Endothelial cell (in vitro differentiated cells): ENCODE measurements at regions not wholly inside any gene's neighbourhood (a gene's known extent, or its start where the extent isn't known, plus 50 kb on each side); places are given as distances from the start of the nearest gene placed in this dataset.

Experiments used
- DNase-seq: peaks from one replicate; pipeline ENCODE4 v3.0.0; 2021; ENCODE audit warnings: low spot score
- H3K27ac Mint-ChIP-seq: one replicate; pipeline ENCODE4 v1.8.0; 2021; ENCODE audit warnings: mixed read lengths, inconsistent platforms; ENCODE audit not compliant: unreplicated experiment
- H3K27me3 Mint-ChIP-seq: one replicate; pipeline ENCODE4 v1.8.0; 2021; ENCODE audit warnings: mild to moderate bottlenecking, moderate library complexity, mixed read lengths, inconsistent platforms; ENCODE audit not compliant: unreplicated experiment
- H3K36me3 Mint-ChIP-seq: one replicate; pipeline ENCODE4 v1.8.0; 2021; ENCODE audit warnings: mild to moderate bottlenecking, low read depth, mixed read lengths, inconsistent platforms; ENCODE audit not compliant: unreplicated experiment
- H3K4me1 Mint-ChIP-seq: one replicate; pipeline ENCODE4 v1.8.0; 2021; ENCODE audit warnings: mild to moderate bottlenecking, mixed read lengths, inconsistent platforms; ENCODE audit not compliant: unreplicated experiment
- H3K4me3 Mint-ChIP-seq: one replicate; pipeline ENCODE4 v1.8.0; 2021; ENCODE audit warnings: mild to moderate bottlenecking, mixed read lengths, inconsistent platforms; ENCODE audit not compliant: unreplicated experiment
- H3K9me3 Mint-ChIP-seq: one replicate; pipeline ENCODE4 v1.8.0; 2021; ENCODE audit warnings: mixed read lengths, inconsistent platforms; ENCODE audit not compliant: unreplicated experiment
- CTCF ChIP-seq: fragments of 200-600 bp; sonication (generic); IDR thresholded peaks from one replicate; pipeline ENCODE4 v1.5.0; 2021; ENCODE audit warnings: antibody characterized with exemption; ENCODE audit not compliant: unreplicated experiment

GRCh38 chr10:105879401-105879800 lies 1238.3 kb downstream of the SORCS3 start:
- TF ChIP-seq CTCF: no peak
- Mint-ChIP-seq H3K27ac (no peak overlapping the region), H3K9me3 (no peaks in the 10 kb centered on the region), H3K4me3 (no peak overlapping the region), H3K27me3 (no peaks in the 10 kb centered on the region), H3K36me3 (no peaks in the 10 kb centered on the region), H3K4me1 (peaks cover 2% of the 10 kb centered on the region)
- DNase-seq: no peak

- no peaks in the 10 kb centered on the region for H3K4me1 Mint-ChIP-seq
- H3K4me3 Mint-ChIP-seq: no peak overlapping the region
- DNase-seq: no peak
- no peaks in the 10 kb centered on the region for H3K9me3 Mint-ChIP-seq
- TF ChIP-seq CTCF: no peak
- H3K27ac Mint-ChIP-seq: no peak overlapping the region
- H3K36me3 Mint-ChIP-seq: no peaks in the 10 kb centered on the region
- H3K27me3 Mint-ChIP-seq: no peaks in the 10 kb centered on the region
These were observed 1234.0 kb downstream of the SORCS3 start for GRCh38 chr10:105875050-105875449.

- H3K36me3 Mint-ChIP-seq: no peaks in the 10 kb centered on the region
- no peak for DNase-seq
- no peaks in the 10 kb centered on the region for H3K4me1 Mint-ChIP-seq
- no peak overlapping the region for H3K4me3 Mint-ChIP-seq
- TF ChIP-seq CTCF: no peak
- no peaks in the 10 kb centered on the region for H3K27me3 Mint-ChIP-seq
- no peak overlapping the region for H3K27ac Mint-ChIP-seq
- H3K9me3 Mint-ChIP-seq: no peaks in the 10 kb centered on the region
These were observed 1231.6 kb downstream of the SORCS3 start for GRCh38 chr10:105872665-105873064.

GRCh38 chr10:105868935-105869334 lies 1227.8 kb downstream of the SORCS3 start:
- no peak for TF ChIP-seq CTCF

GRCh38 chr10:105864854-105865253 lies 1223.8 kb downstream of the SORCS3 start:
- no peaks in the 10 kb centered on the region for H3K9me3 Mint-ChIP-seq
- no peak for TF ChIP-seq CTCF

More at GRCh38 chr10:105868935-105869334, 1227.8 kb downstream of the SORCS3 start:
- DNase-seq: no peak
- Mint-ChIP-seq H3K36me3 (no peaks in the 10 kb centered on the region), H3K27me3 (no peaks in the 10 kb centered on the region), H3K4me3 (no peak overlapping the region), H3K27ac (no peak overlapping the region), H3K9me3 (no peaks in the 10 kb centered on the region), H3K4me1 (no peaks in the 10 kb centered on the region)

More at GRCh38 chr10:105864854-105865253, 1223.8 kb downstream of the SORCS3 start:
- no peaks in the 10 kb centered on the region for H3K4me1 Mint-ChIP-seq
- no peaks in the 10 kb centered on the region for H3K27me3 Mint-ChIP-seq
- no peak overlapping the region for H3K4me3 Mint-ChIP-seq
- H3K36me3 Mint-ChIP-seq: no peaks in the 10 kb centered on the region
- H3K27ac Mint-ChIP-seq: no peak overlapping the region
- DNase-seq: no peak
